HK-2 (cell line): ENCODE measurements at regions not wholly inside any gene's neighbourhood (a gene's known extent, or its start where the extent isn't known, plus 50 kb on each side); places are given as distances from the start of the nearest gene placed in this dataset.
"Not testable (repeated sequence)": the region's sequence is repeated elsewhere in the genome, so short reads cannot be mapped to it uniquely, and the experiment has no call there.

Experiments used
- DNase-seq: peaks from one replicate; pipeline ENCODE4 v3.0.0-alpha.2; 2018; ENCODE audit not compliant: unreplicated experiment

GRCh38 chr6:26232940-26233648, 131.9 kb upstream of the BTN3A2 start:
- no peak for DNase-seq

GRCh38 chr6:26233649-26234420, 131.2 kb upstream of the BTN3A2 start:
- DNase-seq, result peak; percentile 67

DNA sequence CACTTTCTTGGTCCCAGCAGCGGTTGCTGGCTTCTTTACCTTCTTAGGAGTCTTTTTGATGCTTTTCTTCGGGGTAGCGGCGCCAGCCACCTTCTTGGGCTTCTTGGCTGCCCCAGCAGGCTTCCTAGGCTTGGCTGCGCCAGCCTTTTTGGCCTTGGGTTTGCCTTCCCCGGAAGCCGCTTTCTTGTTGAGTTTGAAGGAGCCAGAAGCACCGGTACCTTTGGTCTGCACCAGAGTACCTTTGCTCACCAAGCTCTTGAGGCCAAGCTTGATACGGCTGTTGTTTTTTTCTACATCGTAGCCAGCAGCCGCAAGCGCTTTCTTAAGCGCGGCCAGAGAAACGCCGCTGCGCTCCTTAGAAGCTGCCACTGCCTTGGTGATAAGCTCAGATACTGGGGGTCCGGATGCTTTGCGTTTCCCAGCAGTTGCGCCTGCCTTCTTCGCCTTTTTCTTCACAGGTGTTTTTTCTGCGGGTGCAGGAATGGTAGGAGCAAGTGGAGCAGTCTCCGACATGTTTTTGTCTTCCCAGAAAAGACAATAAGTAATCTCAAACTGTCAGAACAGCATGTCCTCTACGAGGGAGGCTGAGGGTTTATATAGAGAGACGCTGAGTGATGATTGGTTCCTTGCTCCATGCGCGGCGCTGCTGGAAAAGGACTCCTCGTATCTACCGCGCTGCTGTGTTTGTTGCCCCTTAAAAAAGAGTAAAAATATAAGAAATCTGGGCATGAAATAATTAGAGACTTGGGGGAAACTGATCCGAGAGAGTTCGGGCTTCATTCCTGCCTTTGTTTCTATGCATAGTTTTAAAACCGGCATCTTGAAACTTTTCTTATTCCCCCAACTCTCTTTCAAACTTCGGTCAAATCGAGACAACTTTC, 130.3 kb upstream of the BTN3A2 start:
- peak; percentile 64 for DNase-seq

- DNase-seq, result no peak
Observed at GRCh38 chr6:26235302-26235670, 129.7 kb upstream of the BTN3A2 start.

GRCh38 chr6:26239415-26239814, 125.6 kb upstream of the BTN3A2 start:
- DNase-seq, result not testable (repeated sequence)

- no peak for DNase-seq
Observed at GRCh38 chr6:26240157-26241032, 124.6 kb upstream of the BTN3A2 start.

- DNase-seq, result no peak
Observed at GRCh38 chr6:26241033-26241895, 123.7 kb upstream of the BTN3A2 start.

DNA sequence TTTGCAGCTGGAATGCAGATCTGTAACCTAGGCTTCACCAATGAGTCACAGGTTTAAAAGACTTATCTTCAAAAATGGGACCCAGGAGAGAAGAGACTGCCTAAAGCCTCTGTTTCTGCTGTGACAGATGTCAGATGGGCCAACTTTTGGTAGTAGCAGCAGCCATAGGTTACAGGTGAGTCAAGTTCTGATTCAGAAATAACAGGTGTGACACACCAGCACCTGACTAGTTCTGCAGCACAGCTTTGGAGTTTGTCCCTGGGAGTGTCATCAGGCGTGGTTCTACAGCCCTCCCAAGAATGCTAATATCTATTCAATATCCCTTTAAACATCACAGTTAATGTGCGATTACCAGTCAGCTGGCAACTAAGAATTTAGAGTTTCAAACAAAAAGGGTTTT, 121.9 kb upstream of the BTN3A2 start:
- DNase-seq, result no peak

GRCh38 chr6:26243752-26244151, 121.2 kb upstream of the BTN3A2 start:
- no peak for DNase-seq

DNA sequence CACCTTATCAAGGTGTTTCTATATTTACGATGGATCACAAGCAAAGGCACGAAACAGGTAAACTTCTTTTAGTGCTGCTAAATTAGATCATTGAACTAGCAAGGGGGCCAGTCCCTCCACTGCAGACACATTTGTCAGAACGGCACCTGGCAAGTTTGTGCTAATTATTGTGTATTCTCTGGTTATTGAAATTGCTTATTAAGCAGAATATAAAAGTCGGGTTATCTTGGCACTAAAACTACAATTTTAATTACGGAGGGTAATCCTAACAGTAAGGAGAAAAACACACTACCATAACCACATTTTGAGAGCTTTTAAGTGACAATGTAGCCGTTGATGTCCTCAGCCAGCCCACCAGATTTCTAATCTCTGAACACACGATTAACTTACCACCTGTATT, 118.9 kb upstream of the BTN3A2 start:
- no peak for DNase-seq

GRCh38 chr6:26246553-26246952, 118.4 kb upstream of the BTN3A2 start:
- no peak for DNase-seq

- DNase-seq, result no peak
Observed at GRCh38 chr6:26249707-26249956, 115.4 kb upstream of the BTN3A2 start.

GRCh38 chr6:26249957-26250697, 114.9 kb upstream of the BTN3A2 start:
- DNase-seq, result peak; percentile 65

- DNase-seq, result no peak
Observed at GRCh38 chr6:26250698-26251044, 114.3 kb upstream of the BTN3A2 start.

- peak; percentile 66 for DNase-seq
Observed at GRCh38 chr6:26251354-26252076, 113.5 kb upstream of the BTN3A2 start.

DNA sequence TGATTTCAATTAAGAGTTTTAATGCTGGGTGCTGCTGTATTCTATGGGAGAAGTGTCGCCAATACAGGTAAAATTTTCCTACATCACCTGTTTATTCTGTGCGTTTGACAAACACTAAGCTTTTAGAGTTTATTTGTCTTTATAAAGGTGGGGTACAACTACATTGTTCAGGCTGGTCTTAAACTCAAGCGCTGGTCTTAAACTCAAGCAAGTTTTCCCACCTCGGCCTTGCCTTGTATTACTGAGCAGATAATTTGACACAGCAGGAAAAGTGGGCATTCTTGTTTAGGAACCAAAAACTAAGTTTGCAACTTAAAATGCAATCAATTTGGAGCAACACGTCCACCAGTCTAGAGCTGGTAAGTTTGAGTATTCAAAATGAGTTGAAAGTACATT, 112.9 kb upstream of the BTN3A2 start:
- no peak for DNase-seq

DNA sequence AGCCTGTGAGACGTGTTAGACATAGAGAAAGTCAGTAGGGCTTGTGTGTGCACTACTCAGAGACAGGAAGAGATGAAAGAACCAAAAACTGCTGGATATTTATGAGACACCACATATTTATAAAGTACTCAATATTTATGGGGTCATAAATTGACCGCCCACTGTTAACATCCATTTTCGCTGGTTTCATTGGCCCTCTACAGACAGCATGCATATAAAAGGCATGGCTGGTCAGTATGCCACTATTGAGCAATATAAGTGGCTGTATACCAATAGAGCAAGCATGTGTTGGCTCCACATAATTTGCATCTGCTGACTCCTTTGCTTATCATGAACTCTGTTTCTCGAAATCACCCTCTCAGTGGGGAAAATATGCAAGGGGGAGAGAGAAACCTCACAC, 110.3 kb upstream of the BTN3A2 start:
- DNase-seq, result no peak

- DNase-seq, result no peak
Observed at GRCh38 chr6:26257272-26257671, 107.7 kb upstream of the BTN3A2 start.

GRCh38 chr6:26258212-26258977, 106.6 kb upstream of the BTN3A2 start:
- DNase-seq, result no peak
